H9 (cell line): ENCODE measurements at regions not wholly inside any gene's neighbourhood (a gene's known extent, or its start where the extent isn't known, plus 50 kb on each side); places are given as distances from the start of the nearest gene placed in this dataset.

Experiments used
- DNase-seq: peaks from one replicate; pipeline ENCODE4 v3.0.0-alpha.2; 2017
- H2AFZ ChIP-seq: one replicate; pipeline ENCODE4 v1.6.1; 2013; ENCODE audit warnings: mild to moderate bottlenecking, low read length, control low read depth, moderate library complexity
- H2AK5ac ChIP-seq: 2 replicates; pipeline ENCODE4 v1.6.1; 2013; ENCODE audit warnings: low read length, control low read depth, mixed read lengths; ENCODE audit not compliant: insufficient read length
- H2BK120ac ChIP-seq: one replicate; pipeline ENCODE4 v1.6.1; 2013; ENCODE audit warnings: low read depth, mild to moderate bottlenecking, low read length, control low read depth, inconsistent platforms; ENCODE audit not compliant: poor library complexity, severe bottlenecking
- H2BK12ac ChIP-seq: 2 replicates; pipeline ENCODE4 v1.6.1; 2013; ENCODE audit warnings: low read length, control low read depth, mixed read lengths, low read depth; ENCODE audit not compliant: insufficient read length
- H2BK15ac ChIP-seq: 2 replicates; pipeline ENCODE4 v1.6.1; 2013; ENCODE audit warnings: low read depth, low read length, control low read depth
- H2BK20ac ChIP-seq: one replicate; pipeline ENCODE4 v1.6.1; 2013; ENCODE audit warnings: low read depth, mild to moderate bottlenecking, low read length, control low read depth, inconsistent platforms; ENCODE audit not compliant: poor library complexity, severe bottlenecking
- H2BK5ac ChIP-seq: 2 replicates; pipeline ENCODE4 v1.6.1; 2013; ENCODE audit warnings: low read length, control low read depth, mixed read lengths; ENCODE audit not compliant: insufficient read length
- H3K14ac ChIP-seq: 2 replicates; pipeline ENCODE4 v1.6.1; 2013; ENCODE audit warnings: low read length, control low read depth; ENCODE audit not compliant: insufficient read depth
- H3K18ac ChIP-seq: 2 replicates; pipeline ENCODE4 v1.6.1; 2013; ENCODE audit warnings: low read depth, mild to moderate bottlenecking, mixed read lengths, low read length, control low read depth; ENCODE audit not compliant: insufficient read length
- H3K23ac ChIP-seq: 2 replicates; pipeline ENCODE4 v1.6.1; 2013; ENCODE audit warnings: low read length, control low read depth, mixed read lengths, low read depth; ENCODE audit not compliant: insufficient read length
- H3K23me2 ChIP-seq: 2 replicates; pipeline ENCODE4 v1.6.1; 2013; ENCODE audit warnings: low read depth, mild to moderate bottlenecking, mixed read lengths, low read length, control low read depth; ENCODE audit not compliant: insufficient read length, poor library complexity, severe bottlenecking
- H3K27ac ChIP-seq: 2 replicates; pipeline ENCODE4 v1.5.1; 2013; ENCODE audit warnings: low read length, control low read depth, mixed read lengths, low read depth; ENCODE audit not compliant: insufficient read length
- H3K27me3 ChIP-seq: 2 replicates; pipeline ENCODE4 v1.6.1; 2013; ENCODE audit warnings: low read length, control low read depth, inconsistent platforms; ENCODE audit not compliant: insufficient read depth
- H3K4ac ChIP-seq: 2 replicates; pipeline ENCODE4 v1.6.1; 2013; ENCODE audit warnings: low read depth, mild to moderate bottlenecking, control low read depth, inconsistent platforms, low read length, moderate library complexity
- H3K4me1 ChIP-seq: 2 replicates; pipeline ENCODE4 v1.6.1; 2013; ENCODE audit warnings: low read length, control low read depth, inconsistent platforms; ENCODE audit not compliant: insufficient read depth
- H3K4me2 ChIP-seq: 2 replicates; pipeline ENCODE4 v1.6.1; 2013; ENCODE audit warnings: low read length, control low read depth, mixed read lengths; ENCODE audit not compliant: insufficient read length, insufficient read depth
- H3K56ac ChIP-seq: 2 replicates; pipeline ENCODE4 v1.6.1; 2013; ENCODE audit warnings: low read depth, mild to moderate bottlenecking, mixed read lengths, low read length, control low read depth; ENCODE audit not compliant: insufficient read length
- H3K79me1 ChIP-seq: 2 replicates; pipeline ENCODE4 v1.6.1; 2013; ENCODE audit warnings: low read depth, mild to moderate bottlenecking, moderate library complexity, low read length, control low read depth, inconsistent platforms; ENCODE audit not compliant: insufficient read depth, poor library complexity, severe bottlenecking
- H3K79me2 ChIP-seq: 2 replicates; pipeline ENCODE4 v1.6.1; 2013; ENCODE audit warnings: low read length, control low read depth, inconsistent platforms; ENCODE audit not compliant: insufficient read depth
- H3K9ac ChIP-seq: 2 replicates; pipeline ENCODE4 v1.6.1; 2013; ENCODE audit warnings: low read length, control low read depth, mixed read lengths; ENCODE audit not compliant: insufficient read length; ENCODE audit errors: extremely low read depth
- H3K9me3 ChIP-seq: one replicate; pipeline ENCODE4 v1.6.1; 2013; ENCODE audit warnings: low read depth, low read length, inconsistent platforms; ENCODE audit not compliant: control insufficient read depth
- H3T11ph ChIP-seq: one replicate; pipeline ENCODE4 v1.6.1; 2013; ENCODE audit warnings: mild to moderate bottlenecking, low read length, control low read depth, inconsistent platforms
- H4K20me1 ChIP-seq: one replicate; pipeline ENCODE4 v1.6.1; 2013; ENCODE audit not compliant: control insufficient read depth, insufficient read length, insufficient read depth
- H4K5ac ChIP-seq: 2 replicates; pipeline ENCODE4 v1.6.1; 2013; ENCODE audit warnings: low read depth, mild to moderate bottlenecking, mixed read lengths, low read length, control low read depth; ENCODE audit not compliant: insufficient read length
- H4K8ac ChIP-seq: replicated peaks from 2 replicates; pipeline ENCODE4 v1.6.1; 2013; ENCODE audit warnings: low read length, control low read depth, mixed read lengths, low read depth; ENCODE audit not compliant: insufficient read length
- H4K91ac ChIP-seq: 2 replicates; pipeline ENCODE4 v1.6.1; 2013; ENCODE audit warnings: low read depth, mild to moderate bottlenecking, moderate library complexity, mixed read lengths, low read length, control low read depth; ENCODE audit not compliant: insufficient read length
- H3K27ac Mint-ChIP-seq, 3 experiments: 2 replicates in 2 of 3; 3 replicates in 1 of 3; pipeline ENCODE4 v1.8.0; 2020 to 2021; ENCODE audit warnings: mixed read lengths in 3 of 3, mild to moderate bottlenecking in 1 of 3, moderate library complexity in 1 of 3
- H3K27me3 Mint-ChIP-seq: 2 replicates; pipeline ENCODE4 v1.8.0; 2021; ENCODE audit warnings: low read depth, mild to moderate bottlenecking, moderate library complexity, mixed read lengths
- H3K36me3 Mint-ChIP-seq, 3 experiments: 2 replicates in 2 of 3; 3 replicates in 1 of 3; pipeline ENCODE4 v1.8.0; 2020 to 2021; ENCODE audit warnings: low read depth in 3 of 3, mixed read lengths in 3 of 3; ENCODE audit not compliant: insufficient read depth in 1 of 3
- H3K4me1 Mint-ChIP-seq, 2 experiments: 2 replicates each; pipeline ENCODE4 v1.8.0; 2020; ENCODE audit warnings: mixed read lengths in 2 of 2
- H3K4me3 Mint-ChIP-seq, 2 experiments: 2 replicates in 1 of 2; 3 replicates in 1 of 2; pipeline ENCODE4 v1.8.0; 2020 to 2021; ENCODE audit warnings: mild to moderate bottlenecking in 2 of 2, mixed read lengths in 2 of 2, moderate library complexity in 1 of 2
- H3K9me3 Mint-ChIP-seq, 2 experiments: 2 replicates in 1 of 2; 3 replicates in 1 of 2; pipeline ENCODE4 v1.8.0; 2020; ENCODE audit warnings: mild to moderate bottlenecking in 2 of 2, mixed read lengths in 2 of 2, moderate library complexity in 1 of 2
- WGBS: extraction: QIAGEN DNeasy Blood & Tissue Kit; methylation state at CpG from one replicate; pipeline ENCODE4 v1.1.7; 2013; ENCODE audit warnings: missing lambda C conversion rate, low lambda C conversion rate, mixed read lengths; ENCODE audit not compliant: insufficient read length; ENCODE audit errors: extremely low coverage; 5-methylcytosine and 5-hydroxymethylcytosine counted together
- TF ChIP-seq, protein P1 (sequence below): fragments of 200-600 bp; sonication (generic); conservative IDR thresholded peaks from 3 replicates; pipeline ENCODE4 v1.8.0; 2021; ENCODE audit warnings: antibody characterized with exemption, mild to moderate bottlenecking

DNA sequence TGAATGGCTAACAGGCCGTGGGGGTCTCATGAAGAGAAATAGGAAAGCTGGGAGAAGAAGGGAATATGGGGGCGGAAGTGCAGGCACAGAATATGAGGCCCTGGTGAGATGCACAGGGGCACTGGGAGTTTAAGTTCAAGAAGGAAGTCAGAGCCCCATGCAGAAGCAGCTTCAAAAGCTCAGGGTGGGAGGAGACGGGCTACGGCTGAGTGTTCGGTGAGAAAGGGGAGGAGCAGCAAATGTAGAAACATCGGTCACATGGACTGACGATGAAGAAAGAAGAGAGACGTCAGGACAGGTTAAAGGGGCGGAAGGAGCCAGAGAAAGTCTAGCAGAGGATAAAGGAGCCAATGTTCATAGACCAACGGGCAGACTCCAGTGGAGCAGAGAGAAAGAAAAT, 204.5 kb upstream of the ZFHX3 start:
- Histone ChIP-seq H2BK20ac (no peak overlapping the region), H3K4me1 (no peaks in the 10 kb centered on the region), H3K79me2 (no peaks in the 10 kb centered on the region; the same call in 1 of the 2 replicates), H2AK5ac (no peak overlapping the region), H2BK120ac (no peak overlapping the region), H4K8ac (no peak overlapping the region), H3K9ac (no peak overlapping the region), H3K23me2 (no peaks in the 10 kb centered on the region), H2BK5ac (no peak overlapping the region), H3K9me3 (no peaks in the 10 kb centered on the region), H3K18ac (no peak overlapping the region), H4K5ac (no peak overlapping the region), H3K79me1 (no peaks in the 10 kb centered on the region), H3K14ac (no peak overlapping the region), H4K20me1 (no peaks in the 10 kb centered on the region), H3K4me2 (no peak overlapping the region), H2AFZ (no peak overlapping the region), H3K27me3 (no peaks in the 10 kb centered on the region), H3K27ac (no peak overlapping the region), H3K56ac (no peak overlapping the region), H3K4ac (no peak overlapping the region), H2BK12ac (no peak overlapping the region), H3T11ph (no peak overlapping the region), H3K23ac (no peak overlapping the region), H4K91ac (no peak overlapping the region), H2BK15ac (no peak overlapping the region)
- no peak overlapping the region for H3K27ac Mint-ChIP-seq
- peaks cover 0 to 2% of the 10 kb centered on the region in 2 experiments; a peak in 1 of 4 replicates for H3K4me1 Mint-ChIP-seq
- no peaks in the 10 kb centered on the region; a peak in 1 of 7 replicates for H3K36me3 Mint-ChIP-seq
- H3K9me3 Mint-ChIP-seq, result no peaks in the 10 kb centered on the region; a peak in 1 of 5 replicates
- no peaks in the 10 kb centered on the region for H3K27me3 Mint-ChIP-seq
- TF ChIP-seq, protein P1, sequence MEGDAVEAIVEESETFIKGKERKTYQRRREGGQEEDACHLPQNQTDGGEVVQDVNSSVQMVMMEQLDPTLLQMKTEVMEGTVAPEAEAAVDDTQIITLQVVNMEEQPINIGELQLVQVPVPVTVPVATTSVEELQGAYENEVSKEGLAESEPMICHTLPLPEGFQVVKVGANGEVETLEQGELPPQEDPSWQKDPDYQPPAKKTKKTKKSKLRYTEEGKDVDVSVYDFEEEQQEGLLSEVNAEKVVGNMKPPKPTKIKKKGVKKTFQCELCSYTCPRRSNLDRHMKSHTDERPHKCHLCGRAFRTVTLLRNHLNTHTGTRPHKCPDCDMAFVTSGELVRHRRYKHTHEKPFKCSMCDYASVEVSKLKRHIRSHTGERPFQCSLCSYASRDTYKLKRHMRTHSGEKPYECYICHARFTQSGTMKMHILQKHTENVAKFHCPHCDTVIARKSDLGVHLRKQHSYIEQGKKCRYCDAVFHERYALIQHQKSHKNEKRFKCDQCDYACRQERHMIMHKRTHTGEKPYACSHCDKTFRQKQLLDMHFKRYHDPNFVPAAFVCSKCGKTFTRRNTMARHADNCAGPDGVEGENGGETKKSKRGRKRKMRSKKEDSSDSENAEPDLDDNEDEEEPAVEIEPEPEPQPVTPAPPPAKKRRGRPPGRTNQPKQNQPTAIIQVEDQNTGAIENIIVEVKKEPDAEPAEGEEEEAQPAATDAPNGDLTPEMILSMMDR, result no peak
- no peak overlapping the region for H3K4me3 Mint-ChIP-seq
- no CpG with 5 or more reads among the region's 10 CpGs for WGBS
- DNase-seq, result no peak
